Omental fat pad (tissue), 3 donors: ENCODE measurements at regions not wholly inside any gene's neighbourhood (a gene's known extent, or its start where the extent isn't known, plus 50 kb on each side); places are given as distances from the start of the nearest gene placed in this dataset. TPM values are rescaled to one million over a fixed set of nuclear protein-coding genes. Genes with fewer than 3 reads are reported as not detected.

Source experiments
- ATAC-seq: fragments of 150-250 bp; one replicate; pipeline ENCODE4 v1.9.1; 2016; ENCODE audit warnings: mild to moderate bottlenecking, moderate library complexity; ENCODE audit not compliant: low FRiP score
- DNase-seq: peaks from one replicate; pipeline ENCODE4 v3.0.0-alpha.2; 2019; ENCODE audit warnings: low spot score
- small RNA-seq: library from RNA; depleted of rRNA; stranded (forward); fragments of <200 nt; gene quantifications from one replicate; pipeline ENCODE3, GENCODE V24; 2016
- TF ChIP-seq, protein P1 (sequence below), 3 donors: fragments of 450-650 bp; IDR thresholded peaks; one replicate each; pipeline ENCODE4 v1.5.1; 2016 to 2017; ENCODE audit warnings: antibody characterized with exemption in 3 of 3, mild to moderate bottlenecking in 3 of 3, moderate library complexity in 2 of 3

DNA sequence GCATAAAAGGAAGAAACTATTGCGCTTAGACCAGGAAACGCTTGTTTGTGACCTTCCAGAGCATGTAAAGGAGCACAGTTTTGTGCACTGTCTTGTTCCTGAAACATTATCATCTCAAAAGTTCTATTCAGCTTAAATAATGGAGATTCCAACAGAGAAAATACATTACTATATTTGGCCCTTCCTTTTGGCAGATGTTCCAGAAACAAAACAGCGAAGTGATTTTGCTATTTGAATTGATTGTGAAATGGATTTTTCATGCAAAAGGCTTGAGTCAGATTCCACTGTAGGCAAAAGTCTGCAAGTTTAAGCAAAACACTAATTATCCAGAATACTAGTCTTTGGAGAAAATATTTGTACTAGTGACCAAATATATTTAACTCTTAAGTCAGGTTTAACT, 80.3 kb upstream of the PTBP2 start:
- DNase-seq = no peak
- no peak for ATAC-seq
- TF ChIP-seq, protein P1, sequence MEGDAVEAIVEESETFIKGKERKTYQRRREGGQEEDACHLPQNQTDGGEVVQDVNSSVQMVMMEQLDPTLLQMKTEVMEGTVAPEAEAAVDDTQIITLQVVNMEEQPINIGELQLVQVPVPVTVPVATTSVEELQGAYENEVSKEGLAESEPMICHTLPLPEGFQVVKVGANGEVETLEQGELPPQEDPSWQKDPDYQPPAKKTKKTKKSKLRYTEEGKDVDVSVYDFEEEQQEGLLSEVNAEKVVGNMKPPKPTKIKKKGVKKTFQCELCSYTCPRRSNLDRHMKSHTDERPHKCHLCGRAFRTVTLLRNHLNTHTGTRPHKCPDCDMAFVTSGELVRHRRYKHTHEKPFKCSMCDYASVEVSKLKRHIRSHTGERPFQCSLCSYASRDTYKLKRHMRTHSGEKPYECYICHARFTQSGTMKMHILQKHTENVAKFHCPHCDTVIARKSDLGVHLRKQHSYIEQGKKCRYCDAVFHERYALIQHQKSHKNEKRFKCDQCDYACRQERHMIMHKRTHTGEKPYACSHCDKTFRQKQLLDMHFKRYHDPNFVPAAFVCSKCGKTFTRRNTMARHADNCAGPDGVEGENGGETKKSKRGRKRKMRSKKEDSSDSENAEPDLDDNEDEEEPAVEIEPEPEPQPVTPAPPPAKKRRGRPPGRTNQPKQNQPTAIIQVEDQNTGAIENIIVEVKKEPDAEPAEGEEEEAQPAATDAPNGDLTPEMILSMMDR (IDR thresholded peaks at IDR 0.05) = no peak

DNA sequence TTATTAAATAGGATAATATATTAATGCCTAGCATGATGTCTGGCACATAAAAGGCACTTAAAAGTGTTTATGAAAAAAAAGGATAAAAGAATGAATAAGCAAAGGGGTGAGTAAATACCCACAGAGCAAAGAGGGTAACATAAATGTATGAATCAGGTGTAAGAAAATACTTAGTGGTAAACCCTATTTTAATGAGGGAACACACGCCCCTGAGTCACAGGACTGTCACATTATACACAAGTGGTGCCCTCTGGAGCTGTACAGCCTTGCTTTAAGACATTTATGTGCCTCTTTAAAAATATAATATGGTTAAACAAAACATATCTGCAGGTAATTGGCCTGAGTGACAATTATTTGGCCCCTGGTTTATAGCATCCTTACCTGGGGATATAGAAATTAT, 78.1 kb upstream of the PTBP2 start:
- DNase-seq (no peak), ATAC-seq (no peak)
- TF ChIP-seq, protein P1 (IDR thresholded peaks at IDR 0.05) = no peak

DNA sequence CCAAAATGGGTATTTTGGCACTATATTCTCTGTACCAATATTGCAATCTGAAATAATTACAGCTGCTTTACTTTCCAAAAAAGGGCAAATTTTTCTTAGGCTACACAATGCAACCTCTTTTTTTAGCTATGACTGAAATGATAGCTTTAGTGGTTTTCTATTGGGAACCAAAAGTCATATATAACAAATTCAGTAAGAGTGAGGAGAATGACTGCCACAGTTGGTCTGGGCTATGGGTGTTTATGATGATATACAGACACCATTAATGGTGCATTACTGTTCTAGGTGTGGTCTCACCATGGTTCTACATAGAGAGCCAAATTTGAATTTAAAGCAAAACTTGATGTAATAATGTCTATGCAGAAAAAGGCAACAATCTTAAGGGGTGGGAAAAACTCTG, 72.3 kb upstream of the PTBP2 start:
- DNase-seq (no peak), ATAC-seq (no peak)
- TF ChIP-seq, protein P1 (IDR thresholded peaks at IDR 0.05) = no peak

DNA sequence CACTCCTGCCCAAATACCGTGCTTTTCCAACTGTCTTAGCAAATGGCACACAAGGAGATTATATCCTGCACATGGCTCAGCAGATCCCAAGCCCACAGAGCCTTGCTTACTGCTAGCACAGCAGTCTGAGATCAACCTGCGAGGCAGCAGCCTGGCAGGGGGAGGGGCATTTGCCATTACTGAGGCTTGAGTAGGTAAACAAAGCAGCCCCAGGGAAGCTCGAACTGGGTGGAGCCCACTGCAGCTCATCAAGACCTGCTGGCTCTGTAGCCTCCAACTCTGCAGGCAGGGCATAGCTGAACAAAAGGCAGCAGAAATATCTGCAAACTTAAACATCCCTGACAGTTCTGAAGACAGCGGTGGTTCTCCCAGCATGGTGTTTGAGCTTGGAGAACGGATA, 70.1 kb upstream of the PTBP2 start:
- TF ChIP-seq, protein P1 (IDR thresholded peaks at IDR 0.05) = no peak
- no peak for ATAC-seq
- DNase-seq = no peak

DNA sequence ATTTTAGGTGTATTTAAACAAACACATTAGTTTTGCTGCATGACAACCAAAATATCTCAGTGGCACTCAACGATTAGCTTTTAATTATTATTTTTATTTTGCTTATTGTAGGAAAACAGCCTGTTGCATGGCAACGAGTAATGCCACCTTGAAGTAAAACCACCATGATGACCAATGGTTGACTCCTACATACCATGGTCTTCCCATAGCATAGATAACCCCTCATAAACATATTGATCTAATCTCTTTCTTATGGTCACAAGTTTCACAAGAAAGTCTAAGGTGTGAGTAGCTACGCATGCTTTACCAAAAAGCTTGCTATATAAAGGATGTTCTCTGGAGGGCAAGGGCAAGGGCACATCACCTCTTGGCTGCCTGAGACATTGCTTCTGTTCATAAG, 61.5 kb upstream of the PTBP2 start:
- TF ChIP-seq, protein P1 (IDR thresholded peaks at IDR 0.05) = no peak
- no peak for DNase-seq
- ATAC-seq = no peak

DNA sequence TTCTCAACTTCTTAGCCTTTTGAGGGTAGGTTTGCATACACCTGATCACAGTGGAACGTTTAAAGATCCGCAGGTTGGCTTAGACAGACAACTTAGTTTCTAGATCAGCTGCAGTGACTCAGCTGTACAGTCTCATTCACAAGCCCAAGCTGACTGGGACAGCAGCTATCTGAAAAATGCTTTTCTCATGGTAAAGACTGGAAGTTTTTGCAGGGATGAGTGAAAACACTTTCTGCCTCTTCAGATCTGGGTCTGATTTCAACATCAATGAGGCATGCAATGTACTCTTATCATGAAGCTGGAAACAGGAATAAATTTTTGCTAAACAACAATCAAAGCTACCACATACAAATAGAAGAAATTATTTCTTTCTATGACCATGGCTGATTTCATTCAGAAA, 61.1 kb upstream of the PTBP2 start:
- TF ChIP-seq, protein P1 (IDR thresholded peaks at IDR 0.05) = no peak
- ATAC-seq (no peak), DNase-seq (no peak)

Small RNAs in the stretch of these regions (small RNA-seq; reads per million reads assigned to genes)
- not detected for gene RNU1-130P
